ENCODE measurements at regions not wholly inside any gene's neighbourhood (a gene's known extent, or its start where the extent isn't known, plus 50 kb on each side); places are given as distances from the start of the nearest gene placed in this dataset.

DNA sequence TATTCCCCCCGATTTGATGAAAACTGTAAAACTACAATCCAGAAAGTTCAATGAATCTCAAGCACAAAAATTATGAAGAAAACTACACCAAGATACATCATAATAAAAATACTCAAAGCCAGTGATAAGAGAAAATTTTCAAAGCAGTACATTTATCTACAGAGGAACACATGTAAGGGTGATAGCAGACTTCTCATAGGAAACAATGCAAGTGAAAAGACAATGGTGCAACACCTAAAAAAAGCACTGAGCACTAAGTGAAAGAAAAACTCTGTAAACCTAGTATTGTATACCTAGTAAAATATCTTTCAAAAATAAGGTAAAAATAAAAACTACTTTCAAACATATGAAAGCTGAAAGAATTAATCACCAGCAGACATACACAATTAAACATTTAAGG, 76.1 kb upstream of the IRF2BP2 start:
- no peak overlapping the region for H3K14ac ChIP-seq (ENCODE audit: insufficient read depth, low read length)
- Mint-ChIP-seq H3K36me3 (ENCODE audit: insufficient read depth in 1 of 3, low read depth in 3 of 3) (peaks cover 5 to 17% (median 8%) of the 10 kb centered on the region in 3 experiments; a peak in 6 of 7 replicates), H3K9me3 (peaks cover 10 to 16% of the 10 kb centered on the region in 2 experiments), H3K4me3 (no peak overlapping the region), H3K27me3 (ENCODE audit: low read depth) (no peaks in the 10 kb centered on the region; the same call in 1 of the 2 replicates), H3K27ac (no peak overlapping the region), H3K4me1 (peaks cover 12 to 13% of the 10 kb centered on the region in 2 experiments)
- H3K56ac ChIP-seq (ENCODE audit: insufficient read length, low read depth, low read length), result no peak overlapping the region
- no peak overlapping the region for H3K4me2 ChIP-seq (ENCODE audit: insufficient read depth, insufficient read length, low read length)
- H3K4ac ChIP-seq (ENCODE audit: low read depth, low read length), result no peak overlapping the region
- WGBS (ENCODE audit: extremely low coverage, insufficient read length, low lambda C conversion rate), result no CpG with 5 or more reads among the region's 1 CpG
- no peaks in the 10 kb centered on the region for H3K9me3 ChIP-seq (ENCODE audit: control insufficient read depth, low read depth, low read length)
- no peak overlapping the region for H2BK12ac ChIP-seq (ENCODE audit: insufficient read length, low read depth, low read length)
- no peak overlapping the region for H2BK20ac ChIP-seq (ENCODE audit: low read depth, low read length, poor library complexity, severe bottlenecking)
- H4K5ac ChIP-seq (ENCODE audit: insufficient read length, low read depth, low read length), result no peak overlapping the region
- no peak overlapping the region for H3K23ac ChIP-seq (ENCODE audit: insufficient read length, low read depth, low read length)
- no peak overlapping the region for H3K9ac ChIP-seq (ENCODE audit: extremely low read depth, insufficient read length, low read length)
- H3K23me2 ChIP-seq (ENCODE audit: insufficient read length, low read depth, low read length, poor library complexity, severe bottlenecking), result no peaks in the 10 kb centered on the region
- no peak overlapping the region for H2BK15ac ChIP-seq (ENCODE audit: low read depth, low read length)
- no peak overlapping the region for H3T11ph ChIP-seq (ENCODE audit: low read length)
- no peak overlapping the region for H4K8ac ChIP-seq (replicated peaks; ENCODE audit: insufficient read length, low read depth, low read length)
- no peak for DNase-seq
- no peak overlapping the region for H3K27ac ChIP-seq (ENCODE audit: insufficient read length, low read depth, low read length)
- H2AK5ac ChIP-seq (ENCODE audit: insufficient read length, low read length), result no peak overlapping the region
- H2BK5ac ChIP-seq (ENCODE audit: insufficient read length, low read length), result no peak overlapping the region
- no peaks in the 10 kb centered on the region for H3K79me2 ChIP-seq (ENCODE audit: insufficient read depth, low read length)
- no peaks in the 10 kb centered on the region for H3K79me1 ChIP-seq (ENCODE audit: insufficient read depth, low read depth, low read length, poor library complexity, severe bottlenecking)
- H3K18ac ChIP-seq (ENCODE audit: insufficient read length, low read depth, low read length), result no peak overlapping the region
- H3K4me1 ChIP-seq (ENCODE audit: insufficient read depth, low read length), result peaks cover 4% of the 10 kb centered on the region; the same call in 1 of the 2 replicates
- no peak for TF ChIP-seq CTCF (conservative IDR thresholded peaks at IDR 0.05)
- no peak overlapping the region for H4K91ac ChIP-seq (ENCODE audit: insufficient read length, low read depth, low read length)
- no peak overlapping the region for H2AFZ ChIP-seq (ENCODE audit: low read length)
- H3K27me3 ChIP-seq (ENCODE audit: insufficient read depth, low read length), result no peaks in the 10 kb centered on the region; the same call in 1 of the 2 replicates
- no peak overlapping the region for H2BK120ac ChIP-seq (ENCODE audit: low read depth, low read length, poor library complexity, severe bottlenecking)
- H4K20me1 ChIP-seq (ENCODE audit: control insufficient read depth, insufficient read depth, insufficient read length), result no peaks in the 10 kb centered on the region

All from H9 (cell line).